Endothelial cell of umbilical vein (primary cell): ENCODE measurements at regions not wholly inside any gene's neighbourhood (a gene's known extent, or its start where the extent isn't known, plus 50 kb on each side); places are given as distances from the start of the nearest gene placed in this dataset.

ENCODE experiments used
- BruUV-seq: library from RNA; stranded (reverse); fragments of 400-500 nt; replicated peaks from 2 replicates; lab custom pipeline; 2021; lab: Mats Ljungman, UMichigan
- CTCF ChIA-PET: fragments of 300-600, 350-600 bp; sonication (Branson Sonifier 250); formaldehyde crosslinking; loops from one replicate; lab custom pipeline; 2021; ENCODE audit warnings: antibody characterized with exemption, inconsistent platforms; lab: Charles Lee
- POLR2A ChIA-PET: fragments of 300-600, 350-600 bp; sonication (Branson Sonifier 250); formaldehyde crosslinking; loops from one replicate; lab custom pipeline; 2021; ENCODE audit warnings: antibody characterized with exemption, inconsistent platforms; lab: Charles Lee
- DNase-seq: peaks from one replicate; pipeline ENCODE4 v3.0.0-alpha.2; 2011; ENCODE audit warnings: low read depth, low spot score
- FAIRE-seq: peaks from 2 replicates; lab custom pipeline; 2011; peaks lifted over from hg19 to GRCh38; lab: Jason Lieb, UNC
- H2AFZ ChIP-seq: 2 replicates; pipeline ENCODE4 v1.6.0; 2012; ENCODE audit warnings: low read depth, low read length, control low read depth, inconsistent platforms
- H3K27ac ChIP-seq: 2 replicates; pipeline ENCODE4 v1.5.1; 2011; ENCODE audit warnings: low read depth, mild to moderate bottlenecking, control low read depth, low read length, moderate library complexity; ENCODE audit not compliant: insufficient read depth
- H3K27me3 ChIP-seq, 2 experiments: 2 replicates each; pipeline versions ENCODE4 v1.6.0 to v1.6.1; 2011; ENCODE audit warnings: low read length in 2 of 2, mixed read lengths in 1 of 2; ENCODE audit not compliant: control insufficient read depth in 2 of 2, insufficient read depth in 2 of 2
- H3K36me3 ChIP-seq, 2 experiments: 2 replicates in 1 of 2; 3 replicates in 1 of 2; pipeline ENCODE4 v1.5.1; 2011; ENCODE audit warnings: low read length in 2 of 2, mild to moderate bottlenecking in 1 of 2, moderate library complexity in 1 of 2; ENCODE audit not compliant: control insufficient read depth in 2 of 2, insufficient read depth in 2 of 2; ENCODE audit errors: extremely low read depth in 1 of 2
- H3K4me1 ChIP-seq: 3 replicates; pipeline ENCODE4 v1.5.1; 2011; ENCODE audit warnings: mild to moderate bottlenecking, low read length; ENCODE audit not compliant: control insufficient read depth, insufficient read depth; ENCODE audit errors: extremely low read depth
- H3K4me2 ChIP-seq: 2 replicates; pipeline ENCODE4 v1.6.1; 2011; ENCODE audit warnings: low read length, control low read depth, mixed read lengths; ENCODE audit not compliant: insufficient read depth
- H3K4me3 ChIP-seq, 3 experiments: fragments of 200-600 bp in 1 of 3; sonication (generic), shearing (Covaris generic) in 1 of 3; replicated peaks in 1 of 3; 2 replicates each; pipeline ENCODE4 v1.5.1; 2011 to 2016; ENCODE audit warnings: control low read depth in 3 of 3, low read length in 3 of 3, mild to moderate bottlenecking in 2 of 3, inconsistent platforms in 1 of 3, low read depth in 1 of 3, moderate library complexity in 1 of 3; ENCODE audit not compliant: insufficient read depth in 1 of 3
- H3K79me2 ChIP-seq: 2 replicates; pipeline ENCODE4 v1.6.0; 2012; ENCODE audit warnings: low read length, inconsistent platforms; ENCODE audit not compliant: control insufficient read depth, insufficient read depth
- H3K9ac ChIP-seq: replicated peaks from 2 replicates; pipeline ENCODE3; 2011; ENCODE audit warnings: low read length, control low read depth; ENCODE audit not compliant: insufficient read depth; ENCODE audit errors: extremely low read depth
- H3K9me1 ChIP-seq: replicated peaks from 3 replicates; pipeline ENCODE4 v1.6.0; 2011; ENCODE audit warnings: mild to moderate bottlenecking, low read length; ENCODE audit not compliant: control insufficient read depth, insufficient read depth; ENCODE audit errors: extremely low read depth
- H3K9me3 ChIP-seq: replicated peaks from 2 replicates; pipeline ENCODE4 v1.5.1; 2012; ENCODE audit warnings: low read length, inconsistent platforms; ENCODE audit not compliant: control insufficient read depth, insufficient read depth
- H4K20me1 ChIP-seq: replicated peaks from 2 replicates; pipeline ENCODE3; 2011; ENCODE audit warnings: mild to moderate bottlenecking, low read length; ENCODE audit not compliant: control insufficient read depth, insufficient read depth; ENCODE audit errors: extremely low read depth
- CTCF ChIP-seq, 2 donors: IDR thresholded peaks; 1 replicate in 1 of 2; 2 replicates in 1 of 2; pipeline ENCODE4 v1.5.1; 2011; ENCODE audit warnings: low read length in 2 of 2, mild to moderate bottlenecking in 2 of 2, moderate library complexity in 2 of 2, control low read depth in 1 of 2, inconsistent platforms in 1 of 2, low read depth in 1 of 2; ENCODE audit not compliant: insufficient read depth in 1 of 2; ENCODE audit errors: extremely low read depth in 1 of 2
- EZH2 ChIP-seq: IDR thresholded peaks from 2 replicates; pipeline ENCODE4 v1.6.1; 2012; ENCODE audit warnings: borderline replicate concordance, low read depth, mild to moderate bottlenecking, moderate library complexity, low read length, inconsistent platforms; ENCODE audit not compliant: severe bottlenecking
- FOS ChIP-seq: IDR thresholded peaks from 2 replicates; pipeline ENCODE4 v1.6.1; 2011; ENCODE audit warnings: mild to moderate bottlenecking, low read length, moderate library complexity, borderline replicate concordance; ENCODE audit not compliant: insufficient read depth
- GATA2 ChIP-seq: IDR thresholded peaks from 2 replicates; pipeline ENCODE4 v1.7.0; 2011; ENCODE audit warnings: low read depth, mild to moderate bottlenecking, moderate library complexity, mixed read lengths, low read length; ENCODE audit not compliant: insufficient read length, insufficient read depth
- JUN ChIP-seq: IDR thresholded peaks from 2 replicates; pipeline ENCODE4 v1.6.1; 2011; ENCODE audit warnings: borderline replicate concordance, low read depth; ENCODE audit not compliant: insufficient read length, insufficient read depth
- MAX ChIP-seq: IDR thresholded peaks from 2 replicates; pipeline ENCODE4 v1.6.1; 2011; ENCODE audit not compliant: insufficient read depth, insufficient read length
- MYC ChIP-seq: IDR thresholded peaks from one replicate; pipeline ENCODE4 v1.6.1; 2011; ENCODE audit warnings: mild to moderate bottlenecking, low read depth, low read length
- POLR2A ChIP-seq: IDR thresholded peaks from 2 replicates; pipeline ENCODE4 v1.6.1; 2012; ENCODE audit warnings: low read depth, mild to moderate bottlenecking, control low read depth, low read length
- POLR2AphosphoS5 ChIP-seq: IDR thresholded peaks from 2 replicates; pipeline ENCODE4 v1.6.1; 2012; ENCODE audit warnings: low read depth, mild to moderate bottlenecking, control low read depth, low read length, moderate library complexity; ENCODE audit not compliant: insufficient read depth
- dilution Hi-C: fragments of 300-500 bp; cut with MboI; formaldehyde crosslinking; loops from one replicate; pipeline ENCODE4 v1.15.0; 2019; ENCODE audit warnings: low sequenced_read_pairs; ENCODE audit not compliant: extremely low pct_ligation_motif_present
- intact Hi-C: fragments of 100-400 bp; cut with micrococcal nuclease; formaldehyde crosslinking; loops from one replicate; pipeline ENCODE4 v1.10.0; 2022

- no peak for TF ChIP-seq CTCF (IDR thresholded peaks at IDR 0.05; ENCODE audit: extremely low read depth in 1 of 2, insufficient read depth in 1 of 2, low read depth in 1 of 2, low read length in 2 of 2)
- TF ChIP-seq FOS = no peak
- TF ChIP-seq MYC = no peak
- TF ChIP-seq POLR2AphosphoS5 = no peak
- no peak for TF ChIP-seq POLR2A
- no peak for TF ChIP-seq GATA2
- TF ChIP-seq MAX = no peak
- TF ChIP-seq EZH2 = no peak
- no peak for TF ChIP-seq JUN
- FAIRE-seq = no peak
- Histone ChIP-seq H3K4me2 (no peak overlapping the region), H3K9ac (no peak overlapping the region), H2AFZ (no peak overlapping the region), H3K4me3 (no peak overlapping the region), H3K36me3 (no peaks in the 10 kb centered on the region), H3K9me1 (no peaks in the 10 kb centered on the region), H3K27me3 (no peaks in the 10 kb centered on the region), H3K27ac (no peak overlapping the region), H3K4me1 (no peaks in the 10 kb centered on the region), H4K20me1 (no peaks in the 10 kb centered on the region), H3K9me3 (no peaks in the 10 kb centered on the region), H3K79me2 (no peaks in the 10 kb centered on the region)
- CTCF ChIA-PET = no interaction called here
- intact Hi-C loops = no loop called here
- DNase-seq = no peak
- BruUV-seq = no TSS peak
- dilution Hi-C loops = no loop called here
- POLR2A ChIA-PET = no interaction called here
Measured at GRCh38 chr5:121744577-121744976, 107.1 kb upstream of the FTMT start.
